Peyer's patch (tissue), 4 donors: ENCODE measurements at regions not wholly inside any gene's neighbourhood (a gene's known extent, or its start where the extent isn't known, plus 50 kb on each side); places are given as distances from the start of the nearest gene placed in this dataset.

Experiments used
- POLR2A ChIP-seq, 2 donors: fragments of 450-650 bp; IDR thresholded peaks; one replicate each; pipeline ENCODE4 v1.5.1; 2017; ENCODE audit warnings: antibody characterized with exemption in 2 of 2, mild to moderate bottlenecking in 2 of 2, moderate library complexity in 2 of 2
- TF ChIP-seq, protein P1 (sequence below), 6 experiments: fragments of 450-650 bp in 4 of 6; fragments of 200-600 bp in 2 of 6; sonication (generic) in 1 of 6; IDR thresholded peaks; one replicate each; pipeline ENCODE4 v1.5.1; 2017 to 2019; ENCODE audit warnings: antibody characterized with exemption in 6 of 6, mild to moderate bottlenecking in 3 of 6, moderate library complexity in 1 of 6

DNA sequence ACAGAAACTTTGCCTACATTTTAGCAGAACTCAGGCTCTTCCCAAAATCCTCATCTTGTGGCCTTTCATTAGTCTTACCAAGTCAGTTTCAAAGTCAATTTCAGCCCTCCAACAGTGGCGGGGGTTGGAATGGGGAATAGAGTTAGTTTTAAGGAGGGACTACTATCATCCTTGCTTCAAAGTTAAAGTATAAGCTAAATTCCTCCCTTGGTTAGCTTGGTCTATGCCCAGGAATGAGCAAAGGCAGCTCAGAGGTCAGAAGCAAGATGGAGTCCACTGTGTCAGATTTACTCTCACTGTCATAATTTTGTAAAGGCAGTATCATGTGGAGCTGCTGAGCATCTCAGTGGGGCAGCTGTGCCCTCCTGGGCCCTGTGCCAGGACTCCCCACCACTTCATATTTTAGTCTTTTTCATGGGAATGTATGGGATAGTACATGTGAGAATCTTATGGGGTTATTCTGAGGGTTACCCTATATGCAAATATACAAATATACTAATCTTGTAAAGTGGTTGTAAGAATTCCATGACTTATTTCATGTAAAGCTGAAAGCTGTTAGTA lies 145.2 kb upstream of the MMADHC start:
- TF ChIP-seq, protein P1, sequence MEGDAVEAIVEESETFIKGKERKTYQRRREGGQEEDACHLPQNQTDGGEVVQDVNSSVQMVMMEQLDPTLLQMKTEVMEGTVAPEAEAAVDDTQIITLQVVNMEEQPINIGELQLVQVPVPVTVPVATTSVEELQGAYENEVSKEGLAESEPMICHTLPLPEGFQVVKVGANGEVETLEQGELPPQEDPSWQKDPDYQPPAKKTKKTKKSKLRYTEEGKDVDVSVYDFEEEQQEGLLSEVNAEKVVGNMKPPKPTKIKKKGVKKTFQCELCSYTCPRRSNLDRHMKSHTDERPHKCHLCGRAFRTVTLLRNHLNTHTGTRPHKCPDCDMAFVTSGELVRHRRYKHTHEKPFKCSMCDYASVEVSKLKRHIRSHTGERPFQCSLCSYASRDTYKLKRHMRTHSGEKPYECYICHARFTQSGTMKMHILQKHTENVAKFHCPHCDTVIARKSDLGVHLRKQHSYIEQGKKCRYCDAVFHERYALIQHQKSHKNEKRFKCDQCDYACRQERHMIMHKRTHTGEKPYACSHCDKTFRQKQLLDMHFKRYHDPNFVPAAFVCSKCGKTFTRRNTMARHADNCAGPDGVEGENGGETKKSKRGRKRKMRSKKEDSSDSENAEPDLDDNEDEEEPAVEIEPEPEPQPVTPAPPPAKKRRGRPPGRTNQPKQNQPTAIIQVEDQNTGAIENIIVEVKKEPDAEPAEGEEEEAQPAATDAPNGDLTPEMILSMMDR (IDR thresholded peaks at IDR 0.05) = no peak
- no peak for TF ChIP-seq POLR2A (IDR thresholded peaks at IDR 0.05)
